HG02973 (cell line): ENCODE measurements at regions not wholly inside any gene's neighbourhood (a gene's known extent, or its start where the extent isn't known, plus 50 kb on each side); places are given as distances from the start of the nearest gene placed in this dataset.

Experiments used
- ATAC-seq: cut with Tn5 transposase; IDR thresholded peaks from one replicate; pipeline ENCODE4 v1.9.1; 2021; ENCODE audit warnings: moderate library complexity; ENCODE audit not compliant: unreplicated experiment

- no peak for ATAC-seq
These were observed 242.0 kb upstream of the SEMA6D start for GRCh38 chr15:47475336-47475735.

- no peak for ATAC-seq
These were observed 240.0 kb upstream of the SEMA6D start for GRCh38 chr15:47477341-47477740.

- ATAC-seq: no peak
These were observed 233.2 kb upstream of the SEMA6D start for GRCh38 chr15:47484059-47484458.

GRCh38 chr15:47484997-47485396 lies 232.3 kb upstream of the SEMA6D start:
- ATAC-seq: no peak

- ATAC-seq: no peak
These were observed 231.9 kb upstream of the SEMA6D start for GRCh38 chr15:47485419-47485818.

GRCh38 chr15:47486040-47486439 lies 231.3 kb upstream of the SEMA6D start:
- ATAC-seq: no peak

GRCh38 chr15:47492195-47492594 lies 225.1 kb upstream of the SEMA6D start:
- ATAC-seq: no peak

GRCh38 chr15:47493357-47494247 lies 223.7 kb upstream of the SEMA6D start:
- no peak for ATAC-seq

- no peak for ATAC-seq
These were observed 220.7 kb upstream of the SEMA6D start for GRCh38 chr15:47496343-47497185.

- no peak for ATAC-seq
These were observed 216.5 kb upstream of the SEMA6D start for GRCh38 chr15:47500842-47501241.

GRCh38 chr15:47502041-47502440 lies 215.3 kb upstream of the SEMA6D start:
- ATAC-seq: no peak

- no peak for ATAC-seq
These were observed 213.4 kb upstream of the SEMA6D start for GRCh38 chr15:47503876-47504275.

GRCh38 chr15:47504624-47505256 lies 212.6 kb upstream of the SEMA6D start:
- ATAC-seq: no peak

GRCh38 chr15:47505712-47506328 lies 211.5 kb upstream of the SEMA6D start:
- ATAC-seq: no peak

GRCh38 chr15:47506329-47507100 lies 210.8 kb upstream of the SEMA6D start:
- no peak for ATAC-seq

- no peak for ATAC-seq
These were observed 209.9 kb upstream of the SEMA6D start for GRCh38 chr15:47507221-47507985.

GRCh38 chr15:47511261-47511660 lies 206.0 kb upstream of the SEMA6D start:
- no peak for ATAC-seq

- ATAC-seq: no peak
These were observed 203.8 kb upstream of the SEMA6D start for GRCh38 chr15:47513471-47513870.

- no peak for ATAC-seq
These were observed 203.1 kb upstream of the SEMA6D start for GRCh38 chr15:47514200-47514652.
